H1 (cell line): ENCODE measurements at regions not wholly inside any gene's neighbourhood (a gene's known extent, or its start where the extent isn't known, plus 50 kb on each side); places are given as distances from the start of the nearest gene placed in this dataset.

Experiments used
- CTCF ChIA-PET: fragments of 300-600 bp; sonication (Branson Sonifier 250); formaldehyde crosslinking; loops from one replicate; lab custom pipeline; 2021; ENCODE audit not compliant: partially characterized antibody; lab: Charles Lee
- POLR2A ChIA-PET: fragments of 300-600 bp; sonication (Branson Sonifier 250); formaldehyde crosslinking; loops from one replicate; lab custom pipeline; 2021; ENCODE audit warnings: inconsistent platforms; ENCODE audit not compliant: partially characterized antibody; lab: Charles Lee
- DNase-seq, 2 experiments: peaks; one replicate each; pipeline versions ENCODE4 v3.0.0 to v3.0.0-alpha.2; 2010 to 2022; ENCODE audit warnings: low spot score in 2 of 2, low read depth in 1 of 2, mixed read lengths in 1 of 2
- FAIRE-seq: peaks from 2 replicates; lab custom pipeline; 2011; peaks lifted over from hg19 to GRCh38; lab: Jason Lieb, UNC
- H2AFZ ChIP-seq: 2 replicates; pipeline ENCODE4 v1.8.1; 2012; ENCODE audit warnings: low read length, inconsistent platforms
- H2AK5ac ChIP-seq: 2 replicates; pipeline ENCODE4 v1.6.1; 2013; ENCODE audit warnings: low read depth, low read length
- H2BK120ac ChIP-seq: replicated peaks from 2 replicates; pipeline ENCODE3; 2013; ENCODE audit warnings: low read depth, low read length, inconsistent platforms
- H2BK12ac ChIP-seq: 2 replicates; pipeline ENCODE4 v1.6.1; 2013; ENCODE audit warnings: low read depth, low read length
- H2BK15ac ChIP-seq: 2 replicates; pipeline ENCODE4 v1.6.1; 2013; ENCODE audit warnings: low read length
- H2BK20ac ChIP-seq: 2 replicates; pipeline ENCODE4 v1.6.1; 2013; ENCODE audit warnings: low read length
- H2BK5ac ChIP-seq: 2 replicates; pipeline ENCODE4 v1.6.1; 2013; ENCODE audit warnings: low read depth, low read length
- H3K14ac ChIP-seq: 2 replicates; pipeline ENCODE4 v1.6.1; 2013; ENCODE audit warnings: inconsistent platforms; ENCODE audit not compliant: insufficient read length
- H3K18ac ChIP-seq: 2 replicates; pipeline ENCODE4 v1.6.1; 2013; ENCODE audit warnings: low read length; ENCODE audit errors: extremely low read depth
- H3K23ac ChIP-seq: 2 replicates; pipeline ENCODE4 v1.6.1; 2013; ENCODE audit warnings: inconsistent platforms; ENCODE audit not compliant: insufficient read length
- H3K23me2 ChIP-seq: 2 replicates; pipeline ENCODE4 v1.6.1; 2013; ENCODE audit warnings: low read depth, low read length
- H3K27ac ChIP-seq: 2 replicates; pipeline ENCODE4 v1.6.1; 2011; ENCODE audit warnings: low read depth, low read length, inconsistent platforms
- H3K27me3 ChIP-seq, 4 experiments: replicated peaks in 1 of 4; 1 replicate in 1 of 4; 2 replicates in 3 of 4; pipeline versions ENCODE4 v1.6.1 to v1.8.1; 2011 to 2013; ENCODE audit warnings: low read length in 3 of 4, mild to moderate bottlenecking in 3 of 4, inconsistent platforms in 2 of 4, mixed read lengths in 2 of 4, moderate library complexity in 1 of 4; ENCODE audit not compliant: control insufficient read depth in 3 of 4, insufficient read depth in 3 of 4; ENCODE audit errors: extremely low read depth in 1 of 4
- H3K36me3 ChIP-seq, 4 experiments: 2 replicates each; pipeline versions ENCODE4 v1.6.1 to v1.8.1; 2011 to 2013; ENCODE audit warnings: mild to moderate bottlenecking in 4 of 4, low read length in 3 of 4, moderate library complexity in 2 of 4, control low read depth in 1 of 4, inconsistent platforms in 1 of 4; ENCODE audit not compliant: insufficient read depth in 4 of 4, control insufficient read depth in 2 of 4
- H3K4ac ChIP-seq: replicated peaks from 2 replicates; pipeline ENCODE3; 2013; ENCODE audit warnings: low read length, low read depth, mixed read lengths, inconsistent platforms; ENCODE audit not compliant: insufficient read length
- H3K4me1 ChIP-seq, 4 experiments: replicated peaks in 1 of 4; 1 replicate in 1 of 4; 2 replicates in 3 of 4; pipeline versions ENCODE4 v1.6.1 to v1.8.1; 2011 to 2013; ENCODE audit warnings: low read length in 3 of 4, inconsistent platforms in 2 of 4, mixed read lengths in 1 of 4; ENCODE audit not compliant: insufficient read depth in 4 of 4, control insufficient read depth in 3 of 4
- H3K4me2 ChIP-seq, 2 experiments: 2 replicates each; pipeline versions ENCODE4 v1.6.1 to v1.8.1; 2011 to 2013; ENCODE audit warnings: low read depth in 2 of 2, low read length in 2 of 2, control low read depth in 1 of 2, inconsistent platforms in 1 of 2, mild to moderate bottlenecking in 1 of 2; ENCODE audit not compliant: insufficient read depth in 1 of 2
- H3K4me3 ChIP-seq, 4 experiments: fragments of 200-600, 300-600 bp in 1 of 4; sonication (generic), shearing (Covaris generic), sonication (Bioruptor Twin) in 1 of 4; 2 replicates each; pipeline versions ENCODE4 v1.5.1 to v1.8.1; 2011 to 2016; ENCODE audit warnings: low read length in 4 of 4, low read depth in 3 of 4, control low read depth in 2 of 4, inconsistent platforms in 2 of 4, mild to moderate bottlenecking in 2 of 4, mixed read lengths in 1 of 4, moderate library complexity in 1 of 4; ENCODE audit not compliant: insufficient read depth in 2 of 4; ENCODE audit errors: extremely low read depth in 1 of 4
- H3K56ac ChIP-seq: replicated peaks from 2 replicates; pipeline ENCODE3; 2013; ENCODE audit warnings: low read depth, mild to moderate bottlenecking, mixed read lengths, low read length, inconsistent platforms; ENCODE audit not compliant: insufficient read length
- H3K79me1 ChIP-seq: 2 replicates; pipeline ENCODE4 v1.6.1; 2013; ENCODE audit warnings: low read depth, low read length, control low read depth
- H3K79me2 ChIP-seq, 2 experiments: 2 replicates each; pipeline versions ENCODE4 v1.6.1 to v1.8.1; 2012 to 2013; ENCODE audit warnings: low read length in 2 of 2, mild to moderate bottlenecking in 2 of 2, inconsistent platforms in 1 of 2; ENCODE audit not compliant: insufficient read depth in 2 of 2, control insufficient read depth in 1 of 2
- H3K9ac ChIP-seq, 4 experiments: replicated peaks in 1 of 4; 1 replicate in 1 of 4; 2 replicates in 3 of 4; pipeline versions ENCODE4 v1.6.1 to v1.8.1; 2011 to 2013; ENCODE audit warnings: low read depth in 3 of 4, low read length in 3 of 4, control low read depth in 2 of 4, mild to moderate bottlenecking in 2 of 4, moderate library complexity in 2 of 4, inconsistent platforms in 1 of 4; ENCODE audit errors: extremely low read depth in 1 of 4
- H3K9me3 ChIP-seq, 2 experiments: 2 replicates each; pipeline versions ENCODE4 v1.6.1 to v1.8.1; 2012 to 2013; ENCODE audit warnings: mild to moderate bottlenecking in 2 of 2, moderate library complexity in 2 of 2, control low read depth in 1 of 2, inconsistent platforms in 1 of 2, low read depth in 1 of 2, low read length in 1 of 2, mixed read lengths in 1 of 2; ENCODE audit not compliant: insufficient read depth in 2 of 2
- H4K20me1 ChIP-seq, 2 experiments: replicated peaks in 1 of 2; 2 replicates each; pipeline versions ENCODE3 to v1.8.1; 2011 to 2013; ENCODE audit warnings: inconsistent platforms in 2 of 2, low read length in 2 of 2, mild to moderate bottlenecking in 1 of 2; ENCODE audit not compliant: insufficient read depth in 2 of 2, control insufficient read depth in 1 of 2
- H4K5ac ChIP-seq: 2 replicates; pipeline ENCODE4 v1.6.1; 2013; ENCODE audit warnings: low read length, low read depth, mixed read lengths, inconsistent platforms; ENCODE audit not compliant: insufficient read length
- H4K8ac ChIP-seq: 2 replicates; pipeline ENCODE4 v1.8.0; 2013; ENCODE audit warnings: mild to moderate bottlenecking, moderate library complexity, low read length, inconsistent platforms; ENCODE audit not compliant: insufficient read depth; ENCODE audit errors: extremely low read depth
- H4K91ac ChIP-seq: replicated peaks from 2 replicates; pipeline ENCODE3; 2013; ENCODE audit warnings: low read length, mixed read lengths, inconsistent platforms; ENCODE audit not compliant: insufficient read length
- CHD1 ChIP-seq: IDR thresholded peaks from 2 replicates; pipeline ENCODE4 v1.6.1; 2012; ENCODE audit warnings: low read depth, low read length, improper control_type of control experiment
- EZH2 ChIP-seq: fragments of 200-600 bp; sonication (generic); IDR thresholded peaks from 2 replicates; pipeline ENCODE4 v1.7.1; 2012; ENCODE audit warnings: low read depth, mild to moderate bottlenecking, moderate library complexity, low read length, inconsistent platforms; ENCODE audit not compliant: severe bottlenecking
- GTF2F1 ChIP-seq: IDR thresholded peaks from 2 replicates; pipeline ENCODE4 v1.6.1; 2012; ENCODE audit warnings: low read depth, low read length, improper control_type of control experiment, borderline replicate concordance
- KDM1A ChIP-seq: fragments of 200-600, 300-600 bp; sonication (generic); IDR thresholded peaks from 2 replicates; pipeline ENCODE4 v1.7.1; 2016; ENCODE audit warnings: mild to moderate bottlenecking, low read length, borderline replicate concordance
- POLR2A ChIP-seq, 2 experiments: IDR thresholded peaks; 1 replicate in 1 of 2; 2 replicates in 1 of 2; pipeline ENCODE4 v1.6.1; 2011; ENCODE audit warnings: low read depth in 2 of 2, low read length in 2 of 2, mild to moderate bottlenecking in 2 of 2; ENCODE audit errors: control extremely low read depth in 1 of 2
- RBBP5 ChIP-seq: IDR thresholded peaks from 2 replicates; pipeline ENCODE4 v1.7.1; 2012; ENCODE audit warnings: low read depth, mild to moderate bottlenecking, inconsistent platforms, low read length, moderate library complexity, borderline replicate concordance
- SAP30 ChIP-seq: fragments of 300-600 bp; sonication (generic); IDR thresholded peaks from 2 replicates; pipeline ENCODE4 v1.7.1; 2012; ENCODE audit warnings: low read length, moderate library complexity, mild to moderate bottlenecking, inconsistent platforms; ENCODE audit not compliant: insufficient read depth, insufficient replicate concordance
- YY1 ChIP-seq: IDR thresholded peaks from 2 replicates; pipeline ENCODE4 v1.6.1; 2011; ENCODE audit warnings: low read depth, mild to moderate bottlenecking, low read length
- WGBS, 2 experiments: shearing (Covaris generic) in 1 of 2; methylation state at CpG; one replicate each; pipeline versions ENCODE4 v1.1.6 to v1.1.7; 2013 to 2015; ENCODE audit warnings: low lambda C conversion rate in 2 of 2, mixed read lengths in 2 of 2, inconsistent platforms in 1 of 2, low coverage in 1 of 2, missing lambda C conversion rate in 1 of 2; ENCODE audit not compliant: insufficient replicate concordance in 2 of 2, insufficient coverage in 1 of 2, insufficient read length in 1 of 2; ENCODE audit errors: extremely low coverage in 1 of 2, missing lambda C conversion rate in 1 of 2; 5-methylcytosine and 5-hydroxymethylcytosine counted together
- TF ChIP-seq, protein P1 (sequence below), 3 experiments: IDR thresholded peaks; 1 replicate in 2 of 3; 2 replicates in 1 of 3; pipeline versions ENCODE4 v1.5.1 to v1.6.1; 2011; ENCODE audit warnings: low read length in 3 of 3, mild to moderate bottlenecking in 3 of 3, inconsistent platforms in 2 of 3, low read depth in 1 of 3, moderate library complexity in 1 of 3; ENCODE audit not compliant: insufficient read depth in 1 of 3; ENCODE audit errors: control extremely low read depth in 1 of 3

DNA sequence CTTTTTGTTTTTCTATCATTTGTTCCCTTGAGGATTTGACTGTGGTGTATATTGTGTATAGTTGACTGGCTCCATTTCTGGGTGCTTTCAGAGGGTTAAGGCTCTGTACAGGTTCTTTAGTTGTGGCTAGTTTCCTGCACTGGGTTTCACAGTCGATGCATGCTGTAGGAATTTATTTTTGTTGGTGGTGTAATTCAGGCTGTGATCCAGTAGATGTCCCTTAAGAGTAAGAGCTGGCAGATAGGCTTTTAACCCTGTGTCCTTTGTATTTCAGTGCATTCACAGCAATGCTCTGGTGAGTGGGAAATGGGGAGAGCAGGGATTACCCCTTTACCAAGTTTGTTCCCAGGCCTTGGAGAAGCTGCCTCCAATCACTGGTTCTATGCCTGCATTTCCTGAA, 112.9 kb downstream of the SPATA31D1 start:
- no peaks in the 10 kb centered on the region for H3K79me1 ChIP-seq
- no peak overlapping the region for H3K4ac ChIP-seq
- H2BK20ac ChIP-seq: no peak overlapping the region
- no peak overlapping the region for H2BK5ac ChIP-seq
- no peaks in the 10 kb centered on the region for H3K4me1 ChIP-seq
- CTCF ChIA-PET: interaction anchor here (0.6 to 2.0 kb wide), 11 partner anchors 10 to 813 kb away, joined by 3 to 9 read pairs (median 4); no protein-coding TSS in a partner anchor
- no peak overlapping the region for H3K4me2 ChIP-seq
- no peak overlapping the region for H4K8ac ChIP-seq
- no peak overlapping the region for H2BK12ac ChIP-seq
- WGBS, 2 experiments: 94% methylated on average over 1 of the region's 1 CpG; no CpG with 5 or more reads in 1 of the 2 experiments
- no peak overlapping the region for H3K23ac ChIP-seq
- H3K14ac ChIP-seq: no peak overlapping the region
- no peak for DNase-seq
- no peaks in the 10 kb centered on the region for H3K36me3 ChIP-seq
- no peak overlapping the region for H3K9ac ChIP-seq
- H2AK5ac ChIP-seq: no peak overlapping the region
- H4K5ac ChIP-seq: no peak overlapping the region
- no peak overlapping the region for H3K18ac ChIP-seq
- H2BK120ac ChIP-seq: no peak overlapping the region
- no peak overlapping the region for H3K27ac ChIP-seq
- H2BK15ac ChIP-seq: no peak overlapping the region
- H3K79me2 ChIP-seq: no peaks in the 10 kb centered on the region
- H2AFZ ChIP-seq: no peak overlapping the region
- H3K27me3 ChIP-seq: no peaks in the 10 kb centered on the region
- H3K9me3 ChIP-seq: peaks cover 10 to 19% of the 10 kb centered on the region in 2 experiments; a peak in 3 of 4 replicates
- POLR2A ChIA-PET: interaction anchor here (0.5 kb wide), 1 partner anchor 1101 kb away, joined by 3 read pairs; no protein-coding TSS in a partner anchor
- no peak overlapping the region for H3K4me3 ChIP-seq
- no peak overlapping the region for H4K91ac ChIP-seq
- H3K23me2 ChIP-seq: no peaks in the 10 kb centered on the region; the same call in 1 of the 2 replicates
- H3K56ac ChIP-seq: no peak overlapping the region
- H4K20me1 ChIP-seq: no peaks in the 10 kb centered on the region
- peak; percentile 65 for FAIRE-seq
- TF ChIP-seq EZH2 (no peak), CHD1 (no peak), SAP30 (no peak), POLR2A (IDR thresholded peaks at IDR 0.05; ENCODE audit: control extremely low read depth in 1 of 2, low read depth in 2 of 2, low read length in 2 of 2) (no peak), GTF2F1 (no peak), KDM1A (no peak), RBBP5 (no peak), YY1 (no peak)
- TF ChIP-seq, protein P1, sequence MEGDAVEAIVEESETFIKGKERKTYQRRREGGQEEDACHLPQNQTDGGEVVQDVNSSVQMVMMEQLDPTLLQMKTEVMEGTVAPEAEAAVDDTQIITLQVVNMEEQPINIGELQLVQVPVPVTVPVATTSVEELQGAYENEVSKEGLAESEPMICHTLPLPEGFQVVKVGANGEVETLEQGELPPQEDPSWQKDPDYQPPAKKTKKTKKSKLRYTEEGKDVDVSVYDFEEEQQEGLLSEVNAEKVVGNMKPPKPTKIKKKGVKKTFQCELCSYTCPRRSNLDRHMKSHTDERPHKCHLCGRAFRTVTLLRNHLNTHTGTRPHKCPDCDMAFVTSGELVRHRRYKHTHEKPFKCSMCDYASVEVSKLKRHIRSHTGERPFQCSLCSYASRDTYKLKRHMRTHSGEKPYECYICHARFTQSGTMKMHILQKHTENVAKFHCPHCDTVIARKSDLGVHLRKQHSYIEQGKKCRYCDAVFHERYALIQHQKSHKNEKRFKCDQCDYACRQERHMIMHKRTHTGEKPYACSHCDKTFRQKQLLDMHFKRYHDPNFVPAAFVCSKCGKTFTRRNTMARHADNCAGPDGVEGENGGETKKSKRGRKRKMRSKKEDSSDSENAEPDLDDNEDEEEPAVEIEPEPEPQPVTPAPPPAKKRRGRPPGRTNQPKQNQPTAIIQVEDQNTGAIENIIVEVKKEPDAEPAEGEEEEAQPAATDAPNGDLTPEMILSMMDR (IDR thresholded peaks at IDR 0.05; ENCODE audit: control extremely low read depth in 1 of 3, insufficient read depth in 1 of 3, low read depth in 1 of 3, low read length in 3 of 3): peak in 2 of 3 experiments; percentile 34 to 60; a peak in 3 of 4 replicates
